Activated CD8-positive, alpha-beta T cell treated with anti-CD3 and anti-CD28 coated beads for 36 hours (primary cell): ENCODE measurements at regions not wholly inside any gene's neighbourhood (a gene's known extent, or its start where the extent isn't known, plus 50 kb on each side); places are given as distances from the start of the nearest gene placed in this dataset.

Experiments
- ATAC-seq: fragments of 200-7000 bp; cut with Tn5 transposase; one replicate; pipeline ENCODE4 v1.10.0; 2021; ENCODE audit warnings: mild to moderate bottlenecking, moderate library complexity
- CTCF ChIA-PET: fragments of 350-600 bp; sonication (Branson Sonifier 250); formaldehyde crosslinking; loops from one replicate; lab custom pipeline; 2021; ENCODE audit warnings: antibody characterized with exemption; lab: Charles Lee
- POLR2A ChIA-PET: fragments of 350-600 bp; sonication (Branson Sonifier 250); formaldehyde crosslinking; loops from one replicate; lab custom pipeline; 2021; ENCODE audit warnings: antibody characterized with exemption; lab: Charles Lee
- DNase-seq: peaks from one replicate; pipeline ENCODE4 v3.0.0-alpha.2; 2020
- H3K27ac Mint-ChIP-seq: one replicate; pipeline ENCODE4 v1.8.0; 2021; ENCODE audit warnings: mild to moderate bottlenecking, mixed read lengths
- H3K27me3 Mint-ChIP-seq: one replicate; pipeline ENCODE4 v1.8.0; 2021; ENCODE audit warnings: mixed read lengths
- H3K36me3 Mint-ChIP-seq: one replicate; pipeline ENCODE4 v1.8.0; 2021; ENCODE audit warnings: low read depth, mixed read lengths
- H3K4me1 Mint-ChIP-seq: one replicate; pipeline ENCODE4 v1.8.0; 2021; ENCODE audit warnings: low read depth, mixed read lengths
- H3K4me3 Mint-ChIP-seq: one replicate; pipeline ENCODE4 v1.8.0; 2021; ENCODE audit warnings: mild to moderate bottlenecking, moderate library complexity, mixed read lengths
- H3K9me3 Mint-ChIP-seq: one replicate; pipeline ENCODE4 v1.8.0; 2021; ENCODE audit warnings: mixed read lengths
- intact Hi-C: fragments of 100-400 bp; cut with micrococcal nuclease; formaldehyde crosslinking; loops from one replicate; pipeline ENCODE4 v1.10.0; 2022
- TF ChIP-seq, protein P1 (sequence below): fragments of 200-600 bp; IDR thresholded peaks from one replicate; pipeline ENCODE4 v1.8.0; 2022; ENCODE audit warnings: antibody characterized with exemption, mild to moderate bottlenecking

- Mint-ChIP-seq H3K27me3 (no peaks in the 10 kb centered on the region), H3K27ac (no peak overlapping the region), H3K4me3 (no peak overlapping the region), H3K9me3 (peaks cover 13% of the 10 kb centered on the region), H3K36me3 (peaks cover 6% of the 10 kb centered on the region), H3K4me1 (no peaks in the 10 kb centered on the region)
- ATAC-seq (no peak), DNase-seq (no peak)
- POLR2A ChIA-PET, result no interaction called here
- TF ChIP-seq, protein P1, sequence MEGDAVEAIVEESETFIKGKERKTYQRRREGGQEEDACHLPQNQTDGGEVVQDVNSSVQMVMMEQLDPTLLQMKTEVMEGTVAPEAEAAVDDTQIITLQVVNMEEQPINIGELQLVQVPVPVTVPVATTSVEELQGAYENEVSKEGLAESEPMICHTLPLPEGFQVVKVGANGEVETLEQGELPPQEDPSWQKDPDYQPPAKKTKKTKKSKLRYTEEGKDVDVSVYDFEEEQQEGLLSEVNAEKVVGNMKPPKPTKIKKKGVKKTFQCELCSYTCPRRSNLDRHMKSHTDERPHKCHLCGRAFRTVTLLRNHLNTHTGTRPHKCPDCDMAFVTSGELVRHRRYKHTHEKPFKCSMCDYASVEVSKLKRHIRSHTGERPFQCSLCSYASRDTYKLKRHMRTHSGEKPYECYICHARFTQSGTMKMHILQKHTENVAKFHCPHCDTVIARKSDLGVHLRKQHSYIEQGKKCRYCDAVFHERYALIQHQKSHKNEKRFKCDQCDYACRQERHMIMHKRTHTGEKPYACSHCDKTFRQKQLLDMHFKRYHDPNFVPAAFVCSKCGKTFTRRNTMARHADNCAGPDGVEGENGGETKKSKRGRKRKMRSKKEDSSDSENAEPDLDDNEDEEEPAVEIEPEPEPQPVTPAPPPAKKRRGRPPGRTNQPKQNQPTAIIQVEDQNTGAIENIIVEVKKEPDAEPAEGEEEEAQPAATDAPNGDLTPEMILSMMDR, result no peak
- intact Hi-C loops, result no loop called here
- CTCF ChIA-PET, result no interaction called here
These were observed 201.9 kb downstream of the DMAC1 start for GRCh38 chr9:7597716-7598115.

DNA sequence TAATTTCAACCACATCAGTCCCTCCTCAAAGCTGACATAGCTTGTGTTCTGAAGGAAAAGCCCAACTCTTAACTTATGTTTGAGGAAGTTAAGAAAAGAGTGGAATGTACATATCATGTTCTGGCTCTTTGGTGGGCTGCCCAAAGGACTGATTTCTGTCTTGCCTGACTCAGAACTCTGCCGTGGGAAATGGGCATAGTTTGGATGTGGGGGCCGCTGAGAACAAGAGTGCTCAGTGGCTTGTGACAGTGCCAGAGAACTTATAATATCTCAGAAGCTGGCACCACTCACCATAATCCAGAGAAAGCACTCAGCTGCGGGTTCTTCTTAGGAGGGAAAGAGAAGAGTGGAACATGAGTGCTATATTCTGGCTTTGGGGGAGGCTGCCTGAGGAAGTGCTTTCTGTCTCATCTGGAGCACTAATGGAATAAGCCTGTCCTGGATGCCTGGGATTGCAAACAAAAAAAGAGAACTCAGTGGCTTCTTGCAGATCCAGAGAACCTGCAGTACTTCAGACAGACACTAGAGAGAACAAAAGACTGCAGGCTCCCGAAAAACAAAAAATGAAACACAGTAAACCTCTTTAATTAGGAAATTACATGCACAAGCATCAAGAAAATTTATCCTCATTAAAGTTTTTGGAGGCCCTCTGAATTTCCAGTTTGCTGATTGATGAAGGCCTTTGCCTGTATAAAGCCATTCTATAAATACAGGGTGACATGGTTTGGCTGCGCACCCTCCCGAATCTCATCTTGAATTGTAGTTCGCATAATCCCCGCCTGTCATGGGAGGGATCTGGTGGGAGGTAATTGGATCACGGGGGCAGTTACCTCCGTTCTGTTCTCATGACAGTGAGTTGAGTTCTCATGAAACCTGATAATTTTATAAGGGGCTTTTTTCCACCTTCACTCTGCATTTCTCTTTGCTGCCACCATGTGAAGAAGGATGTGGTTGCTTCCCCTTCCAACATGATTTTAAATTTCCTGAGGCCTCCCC, 207.0 kb downstream of the DMAC1 start:
- DNase-seq, result no peak
- Mint-ChIP-seq H3K9me3 (peaks cover 13% of the 10 kb centered on the region), H3K27ac (no peak overlapping the region), H3K36me3 (peaks cover 6% of the 10 kb centered on the region), H3K27me3 (no peaks in the 10 kb centered on the region), H3K4me1 (no peaks in the 10 kb centered on the region), H3K4me3 (no peak overlapping the region)
- CTCF ChIA-PET, result interaction anchor here (1.4 kb wide), 1 partner anchor 10 kb away, joined by 4 read pairs; no protein-coding TSS in a partner anchor
- intact Hi-C loops, result no loop called here
- ATAC-seq, result no peak
- TF ChIP-seq, protein P1, result no peak
- POLR2A ChIA-PET, result no interaction called here

- no peak for ATAC-seq
- TF ChIP-seq, protein P1, result no peak
- H3K27ac Mint-ChIP-seq, result no peak overlapping the region
- no peak overlapping the region for H3K4me3 Mint-ChIP-seq
- DNase-seq, result no peak
- CTCF ChIA-PET, result interaction anchor here (1.4 kb wide), 1 partner anchor 11 kb away, joined by 4 read pairs; no protein-coding TSS in a partner anchor
- H3K9me3 Mint-ChIP-seq, result peaks cover 13% of the 10 kb centered on the region
- intact Hi-C loops, result no loop called here
- H3K4me1 Mint-ChIP-seq, result no peaks in the 10 kb centered on the region
- H3K27me3 Mint-ChIP-seq, result no peaks in the 10 kb centered on the region
- peaks cover 6% of the 10 kb centered on the region for H3K36me3 Mint-ChIP-seq
- POLR2A ChIA-PET, result no interaction called here
These were observed 208.1 kb downstream of the DMAC1 start for GRCh38 chr9:7591501-7591900.

- Mint-ChIP-seq H3K27ac (no peak overlapping the region), H3K9me3 (no peaks in the 10 kb centered on the region), H3K4me3 (no peak overlapping the region), H3K36me3 (no peaks in the 10 kb centered on the region), H3K27me3 (no peaks in the 10 kb centered on the region), H3K4me1 (no peaks in the 10 kb centered on the region)
- DNase-seq (no peak), ATAC-seq (no peak)
- CTCF ChIA-PET, result interaction anchor here (2.8 kb wide), 1 partner anchor 10 kb away, joined by 10 read pairs; no protein-coding TSS in a partner anchor
- TF ChIP-seq, protein P1, result no peak
- POLR2A ChIA-PET, result no interaction called here
- intact Hi-C loops, result no loop called here
These were observed 219.0 kb downstream of the DMAC1 start for GRCh38 chr9:7580568-7580967.

DNA sequence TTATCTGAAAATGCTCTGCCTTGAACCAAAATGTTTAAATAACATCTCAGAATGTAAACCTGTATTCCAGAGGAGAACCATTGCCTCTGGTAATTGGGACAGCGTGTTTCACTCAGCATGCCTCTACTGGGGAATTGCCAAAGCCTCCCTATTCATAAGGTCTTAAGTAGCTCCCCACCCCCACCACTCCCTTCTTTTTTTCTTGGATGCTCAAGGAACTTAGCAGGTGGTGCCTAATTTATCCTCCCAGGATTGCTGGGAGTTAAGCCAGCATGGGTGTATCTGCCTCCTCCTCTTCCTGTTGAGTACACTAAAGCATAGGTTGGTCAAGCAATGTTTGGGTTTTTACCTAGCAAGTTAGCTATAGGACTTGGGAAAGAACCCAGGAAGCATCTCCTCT, 220.2 kb downstream of the DMAC1 start:
- CTCF ChIA-PET, result no interaction called here
- no peak for DNase-seq
- no peaks in the 10 kb centered on the region for H3K36me3 Mint-ChIP-seq
- H3K9me3 Mint-ChIP-seq, result no peaks in the 10 kb centered on the region
- intact Hi-C loops, result no loop called here
- no peaks in the 10 kb centered on the region for H3K27me3 Mint-ChIP-seq
- no peaks in the 10 kb centered on the region for H3K4me1 Mint-ChIP-seq
- no peak overlapping the region for H3K4me3 Mint-ChIP-seq
- no peak for ATAC-seq
- TF ChIP-seq, protein P1, result no peak
- H3K27ac Mint-ChIP-seq, result no peak overlapping the region
- POLR2A ChIA-PET, result no interaction called here
